GM12872 (cell line): ENCODE measurements at regions not wholly inside any gene's neighbourhood (a gene's known extent, or its start where the extent isn't known, plus 50 kb on each side); places are given as distances from the start of the nearest gene placed in this dataset.

Experiments
- TF ChIP-seq, protein P1 (sequence below): IDR thresholded peaks from 3 replicates; pipeline ENCODE4 v1.5.1; 2011; ENCODE audit warnings: low read depth, mild to moderate bottlenecking, low read length, moderate library complexity; ENCODE audit not compliant: insufficient read depth

DNA sequence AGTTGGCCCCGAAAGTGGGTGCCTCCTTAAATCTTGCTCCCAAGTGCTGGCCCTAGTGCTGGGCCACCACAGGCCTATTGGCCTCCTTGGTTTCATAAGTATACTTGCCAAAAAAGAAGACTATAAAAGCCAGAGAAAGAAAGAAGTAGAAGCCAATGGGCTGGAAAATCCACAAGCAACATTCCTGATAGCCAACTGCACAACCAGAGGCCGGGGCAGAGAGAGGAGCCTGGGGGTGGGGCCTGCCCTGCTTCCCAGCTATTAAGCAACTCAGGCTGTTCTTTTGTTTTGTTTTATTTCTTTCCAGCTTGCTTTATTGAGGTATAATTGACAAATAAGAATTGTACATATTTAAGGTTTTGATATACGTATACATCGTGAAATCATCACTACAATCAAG is 177.2 kb upstream of the NTF3 start:
- TF ChIP-seq, protein P1, sequence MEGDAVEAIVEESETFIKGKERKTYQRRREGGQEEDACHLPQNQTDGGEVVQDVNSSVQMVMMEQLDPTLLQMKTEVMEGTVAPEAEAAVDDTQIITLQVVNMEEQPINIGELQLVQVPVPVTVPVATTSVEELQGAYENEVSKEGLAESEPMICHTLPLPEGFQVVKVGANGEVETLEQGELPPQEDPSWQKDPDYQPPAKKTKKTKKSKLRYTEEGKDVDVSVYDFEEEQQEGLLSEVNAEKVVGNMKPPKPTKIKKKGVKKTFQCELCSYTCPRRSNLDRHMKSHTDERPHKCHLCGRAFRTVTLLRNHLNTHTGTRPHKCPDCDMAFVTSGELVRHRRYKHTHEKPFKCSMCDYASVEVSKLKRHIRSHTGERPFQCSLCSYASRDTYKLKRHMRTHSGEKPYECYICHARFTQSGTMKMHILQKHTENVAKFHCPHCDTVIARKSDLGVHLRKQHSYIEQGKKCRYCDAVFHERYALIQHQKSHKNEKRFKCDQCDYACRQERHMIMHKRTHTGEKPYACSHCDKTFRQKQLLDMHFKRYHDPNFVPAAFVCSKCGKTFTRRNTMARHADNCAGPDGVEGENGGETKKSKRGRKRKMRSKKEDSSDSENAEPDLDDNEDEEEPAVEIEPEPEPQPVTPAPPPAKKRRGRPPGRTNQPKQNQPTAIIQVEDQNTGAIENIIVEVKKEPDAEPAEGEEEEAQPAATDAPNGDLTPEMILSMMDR = no peak

DNA sequence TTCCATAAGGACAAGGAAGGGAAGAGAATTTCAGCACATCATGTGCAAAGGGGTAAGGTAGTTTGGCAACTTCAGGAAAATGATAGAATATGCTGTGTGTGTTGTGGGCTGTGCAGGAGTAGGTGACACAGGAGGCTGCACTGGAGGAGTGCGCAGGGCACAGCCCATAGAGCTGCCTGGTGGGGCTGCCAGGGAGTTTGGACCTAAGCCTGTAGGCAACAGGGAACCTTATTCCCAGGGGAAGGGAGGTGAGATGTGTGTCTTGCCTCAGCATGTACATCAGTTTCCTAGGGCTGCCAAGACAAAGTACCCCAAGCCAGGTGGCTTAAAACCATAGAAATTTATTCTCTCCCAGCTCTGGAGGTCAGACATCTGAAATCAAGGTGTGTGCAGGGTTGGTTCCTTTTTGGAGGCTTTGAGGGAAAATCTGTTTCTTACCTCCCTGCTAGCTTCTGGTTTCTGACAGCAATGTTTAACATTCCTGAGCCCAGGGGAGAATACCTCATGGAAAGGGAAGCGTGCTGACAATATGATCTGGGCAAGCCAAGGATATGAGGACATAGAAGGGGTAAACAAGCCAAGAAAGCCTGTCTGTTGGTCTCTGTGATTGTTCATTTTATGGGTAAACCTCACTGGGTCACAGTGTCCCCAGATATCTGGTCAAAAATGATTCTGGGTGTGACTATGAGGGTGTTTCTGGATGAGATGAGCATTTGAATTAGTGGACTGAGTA is 174.0 kb upstream of the NTF3 start:
- TF ChIP-seq, protein P1 = no peak

DNA sequence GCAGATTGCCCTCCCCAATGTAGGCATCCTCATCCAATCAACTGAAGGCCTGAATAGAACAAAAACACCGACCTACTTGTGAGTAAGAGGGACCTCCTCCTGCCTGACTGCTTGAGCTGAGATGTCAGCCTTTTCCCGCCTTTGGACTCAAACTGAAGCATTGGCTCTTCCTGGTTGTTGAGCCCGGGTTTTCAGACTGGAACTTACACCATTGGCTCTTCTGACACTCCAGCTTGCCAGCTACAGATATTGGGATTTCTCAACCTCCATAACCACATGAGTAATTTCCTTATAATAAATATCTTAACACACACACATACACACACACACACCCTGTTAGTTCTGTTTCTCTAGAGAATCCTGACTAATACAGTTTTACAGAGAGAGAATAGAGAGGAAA is 173.4 kb upstream of the NTF3 start:
- TF ChIP-seq, protein P1 = no peak

DNA sequence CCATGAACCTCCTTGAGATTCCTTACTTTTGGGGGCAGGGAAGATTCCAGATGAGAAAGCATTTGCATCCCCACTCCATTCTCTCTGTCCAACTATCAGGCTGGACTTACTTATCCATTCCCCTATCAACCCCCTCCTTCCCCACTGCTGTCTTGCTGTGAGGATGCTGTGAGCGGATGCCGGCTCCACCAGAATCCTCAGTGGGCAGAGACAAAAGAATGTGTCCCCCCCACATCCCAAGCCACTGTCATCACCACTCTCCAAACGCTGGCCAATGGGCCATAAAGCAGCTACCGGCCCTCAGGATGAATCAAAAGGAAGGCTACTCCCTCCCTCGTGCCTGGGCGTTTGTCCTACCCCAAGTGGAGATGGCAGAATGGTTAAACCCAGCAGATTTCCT is 173.0 kb upstream of the NTF3 start:
- TF ChIP-seq, protein P1 = no peak

DNA sequence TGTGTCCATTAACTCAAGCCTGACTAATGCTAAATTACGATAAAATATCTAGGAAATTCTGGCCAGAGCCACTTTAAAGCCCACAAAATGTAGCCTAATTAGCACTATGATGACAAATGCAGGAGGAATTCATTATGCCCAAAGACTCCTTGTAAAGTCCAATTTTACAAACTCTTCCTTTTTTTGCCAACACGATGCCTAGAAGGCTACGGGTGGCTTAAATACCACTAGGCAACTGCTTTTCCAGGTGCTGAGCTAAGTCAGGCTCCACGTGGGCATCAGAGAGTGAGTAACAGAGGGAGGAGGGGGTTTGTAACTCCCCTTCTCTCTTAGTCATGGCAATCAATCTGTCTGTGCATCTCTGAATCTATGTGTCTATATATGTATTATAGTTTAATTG is 172.4 kb upstream of the NTF3 start:
- TF ChIP-seq, protein P1 = no peak

DNA sequence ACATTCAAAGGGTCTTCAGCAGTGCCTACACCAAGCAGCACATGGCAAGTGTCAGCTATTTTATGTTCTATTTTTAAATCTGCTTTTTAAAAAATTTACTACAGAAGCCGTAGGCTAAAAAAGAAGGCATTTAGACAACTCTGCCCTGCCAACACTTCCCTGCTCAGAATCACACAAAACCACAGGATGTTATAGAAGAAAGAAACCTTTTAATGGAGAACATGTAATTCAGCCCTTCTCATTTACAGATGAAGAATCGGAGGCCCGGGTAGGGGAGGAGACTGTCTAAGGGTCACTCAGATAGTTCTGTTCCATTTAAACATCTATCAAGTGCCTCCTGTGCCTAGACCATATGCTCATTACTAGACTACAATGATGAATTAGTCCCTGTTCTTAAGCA is 171.8 kb upstream of the NTF3 start:
- TF ChIP-seq, protein P1 = no peak

DNA sequence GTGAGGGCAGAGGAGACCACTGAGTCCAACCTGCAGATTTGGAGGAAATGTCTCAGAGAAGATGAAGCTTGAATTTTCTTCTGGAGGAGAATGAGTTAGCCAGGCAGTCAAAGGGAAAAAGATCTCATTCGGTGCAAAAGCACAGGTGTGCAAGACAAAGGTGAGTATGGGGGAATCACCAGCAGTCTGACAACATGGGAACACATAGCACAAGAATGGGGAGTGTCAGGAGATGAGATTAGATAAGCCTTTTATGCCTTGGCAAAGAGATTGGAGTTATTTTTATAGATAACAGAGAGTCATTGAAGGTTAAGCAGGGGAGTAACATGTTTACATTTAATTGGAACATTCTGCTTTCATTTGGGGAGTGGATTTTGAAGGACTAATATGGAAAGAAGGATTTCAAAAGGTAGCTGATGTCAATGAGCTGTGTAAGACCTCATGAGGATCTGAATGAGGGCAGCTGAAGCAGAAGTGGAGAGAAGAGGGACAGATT is 171.3 kb upstream of the NTF3 start:
- TF ChIP-seq, protein P1 = no peak

DNA sequence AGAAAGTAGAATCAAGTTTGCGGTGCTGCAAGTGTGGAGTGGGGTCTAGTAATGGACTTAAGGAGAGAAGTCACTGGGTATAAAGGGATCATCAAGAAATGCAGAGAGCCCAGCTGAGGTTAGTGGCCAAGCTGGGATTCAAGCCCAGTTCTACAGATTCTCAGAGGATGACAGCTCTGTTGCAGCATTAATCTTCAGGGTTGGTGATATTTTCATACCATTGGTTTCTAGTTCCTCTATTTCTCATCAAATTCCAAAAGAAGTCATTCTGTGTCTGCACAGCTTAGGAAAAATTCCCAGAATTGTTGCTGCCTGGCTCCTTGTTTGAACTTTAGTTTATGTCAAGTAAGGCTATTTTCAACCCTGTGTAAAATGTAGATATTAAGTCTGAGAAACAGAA is 169.5 kb upstream of the NTF3 start:
- TF ChIP-seq, protein P1 = no peak
